PC-9 (cell line): ENCODE measurements at regions not wholly inside any gene's neighbourhood (a gene's known extent, or its start where the extent isn't known, plus 50 kb on each side); places are given as distances from the start of the nearest gene placed in this dataset.

Experiments
- BruUV-seq: library from RNA; stranded (reverse); fragments of 400-500 nt; replicated peaks from 2 replicates; lab custom pipeline; 2021; lab: Mats Ljungman, UMichigan
- CTCF ChIA-PET: fragments of 300-600 bp; sonication (Branson Sonifier 250); formaldehyde crosslinking; loops from one replicate; lab custom pipeline; 2022; ENCODE audit warnings: antibody characterized with exemption; lab: Charles Lee
- POLR2A ChIA-PET: fragments of 300-600 bp; sonication (Branson Sonifier 250); formaldehyde crosslinking; loops from one replicate; lab custom pipeline; 2022; ENCODE audit warnings: antibody characterized with exemption; ENCODE audit not compliant: unreplicated experiment; lab: Charles Lee
- DNase-seq, 2 experiments: peaks; one replicate each; pipeline versions ENCODE4 v3.0.0 to v3.0.0-alpha.2; 2015 to 2022; ENCODE audit warnings: mixed read lengths in 1 of 2
- H2AFZ ChIP-seq: fragments of 200-600 bp; sonication (generic); 2 replicates; pipeline ENCODE4 v1.8.1; 2017; ENCODE audit warnings: antibody characterized with exemption
- H3F3A ChIP-seq: fragments of 200-600 bp; sonication (generic); 2 replicates; pipeline ENCODE4 v1.8.1; 2017; ENCODE audit warnings: antibody characterized with exemption, mild to moderate bottlenecking, low read depth; ENCODE audit not compliant: insufficient read depth
- H3K27ac ChIP-seq: fragments of 200-600 bp; sonication (generic); 2 replicates; pipeline ENCODE4 v1.6.1; 2016; ENCODE audit warnings: mixed run types
- H3K27me3 ChIP-seq: fragments of 200-600 bp; sonication (generic); 2 replicates; pipeline ENCODE4 v1.6.1; 2016; ENCODE audit warnings: low read depth, mixed run types; ENCODE audit not compliant: insufficient read depth
- H3K36me3 ChIP-seq: fragments of 200-600 bp; sonication (generic); 2 replicates; pipeline ENCODE4 v1.6.1; 2016; ENCODE audit warnings: low read depth, mixed run types
- H3K4me1 ChIP-seq: fragments of 200-600 bp; sonication (generic); replicated peaks from 2 replicates; pipeline ENCODE4 v1.6.1; 2016; ENCODE audit warnings: mixed run types; ENCODE audit not compliant: insufficient read depth
- H3K4me2 ChIP-seq: fragments of 200-600 bp; sonication (generic); 2 replicates; pipeline ENCODE4 v1.6.1; 2017; ENCODE audit warnings: mixed run types
- H3K4me3 ChIP-seq: fragments of 200-600 bp; sonication (generic); 2 replicates; pipeline ENCODE4 v1.6.1; 2016; ENCODE audit warnings: mixed run types
- H3K79me2 ChIP-seq: fragments of 200-600 bp; sonication (generic); 2 replicates; pipeline ENCODE4 v1.6.1; 2017; ENCODE audit warnings: low read depth, mixed run types
- H3K9me2 ChIP-seq: fragments of 200-600 bp; sonication (generic); 2 replicates; pipeline ENCODE4 v1.8.1; 2017; ENCODE audit warnings: mild to moderate bottlenecking; ENCODE audit not compliant: insufficient read depth
- H3K9me3 ChIP-seq: fragments of 200-600 bp; sonication (generic); 2 replicates; pipeline ENCODE4 v1.8.1; 2016; ENCODE audit warnings: low read depth; ENCODE audit not compliant: insufficient read depth
- H4K20me1 ChIP-seq: fragments of 200-600 bp; sonication (generic); 2 replicates; pipeline ENCODE4 v1.8.1; 2017; ENCODE audit not compliant: insufficient read depth
- CTCF ChIP-seq: fragments of 200-600 bp; sonication (generic); conservative IDR thresholded peaks from 2 replicates; pipeline ENCODE4 v1.6.1; 2017; ENCODE audit warnings: mixed run types, antibody characterized with exemption, mild to moderate bottlenecking, moderate library complexity
- EZH2 ChIP-seq: fragments of 200-600 bp; sonication (generic); IDR thresholded peaks from 2 replicates; pipeline ENCODE4 v1.8.0; 2017; ENCODE audit warnings: antibody characterized with exemption, low read depth
- intact Hi-C: fragments of 100-400 bp; cut with micrococcal nuclease; formaldehyde crosslinking; loops from one replicate; pipeline ENCODE4 v1.10.0; 2022; ENCODE audit not compliant: unreplicated experiment

- CTCF ChIA-PET, result no interaction called here
- Histone ChIP-seq H3K4me1 (no peaks in the 10 kb centered on the region), H3K4me3 (no peak overlapping the region), H2AFZ (no peak overlapping the region), H4K20me1 (no peaks in the 10 kb centered on the region), H3K36me3 (no peaks in the 10 kb centered on the region), H3K4me2 (no peak overlapping the region), H3K27me3 (no peaks in the 10 kb centered on the region), H3K9me3 (no peaks in the 10 kb centered on the region), H3F3A (no peaks in the 10 kb centered on the region), H3K79me2 (no peaks in the 10 kb centered on the region), H3K9me2 (no peaks in the 10 kb centered on the region; the same call in 1 of the 2 replicates), H3K27ac (no peak overlapping the region)
- no peak for DNase-seq
- intact Hi-C loops, result no loop called here
- BruUV-seq, result no TSS peak
- POLR2A ChIA-PET, result no interaction called here
- TF ChIP-seq EZH2 (no peak), CTCF (no peak)
These were observed 390.6 kb upstream of the ANO3 start for GRCh38 chr11:25941353-25941752.

GRCh38 chr11:25943031-25943430 lies 388.9 kb upstream of the ANO3 start:
- H4K20me1 ChIP-seq, result no peaks in the 10 kb centered on the region
- H3K79me2 ChIP-seq, result no peaks in the 10 kb centered on the region
- no peak for TF ChIP-seq CTCF
- H3K4me2 ChIP-seq, result no peak overlapping the region
- no peaks in the 10 kb centered on the region for H3K4me1 ChIP-seq
- H3K36me3 ChIP-seq, result no peaks in the 10 kb centered on the region
- CTCF ChIA-PET, result no interaction called here
- H3K9me3 ChIP-seq, result no peaks in the 10 kb centered on the region
- H3F3A ChIP-seq, result no peaks in the 10 kb centered on the region
- no peaks in the 10 kb centered on the region for H3K9me2 ChIP-seq
- H3K27ac ChIP-seq, result no peak overlapping the region
- intact Hi-C loops, result no loop called here
- POLR2A ChIA-PET, result no interaction called here
- H3K4me3 ChIP-seq, result no peak overlapping the region
- no TSS peak for BruUV-seq
- H2AFZ ChIP-seq, result no peak overlapping the region
- H3K27me3 ChIP-seq, result no peaks in the 10 kb centered on the region
- no peak for DNase-seq

GRCh38 chr11:25943777-25944661 lies 387.9 kb upstream of the ANO3 start:
- TF ChIP-seq EZH2 (no peak), CTCF (no peak)
- no peak overlapping the region for H3K27ac ChIP-seq
- no peaks in the 10 kb centered on the region for H3K36me3 ChIP-seq
- H3K9me3 ChIP-seq, result no peaks in the 10 kb centered on the region
- DNase-seq, result no peak
- POLR2A ChIA-PET, result no interaction called here
- BruUV-seq, result no TSS peak
- no peaks in the 10 kb centered on the region for H3K9me2 ChIP-seq
- no peaks in the 10 kb centered on the region for H4K20me1 ChIP-seq
- H3F3A ChIP-seq, result no peaks in the 10 kb centered on the region
- no peak overlapping the region for H3K4me2 ChIP-seq
- no peak overlapping the region for H2AFZ ChIP-seq
- no peaks in the 10 kb centered on the region for H3K27me3 ChIP-seq
- intact Hi-C loops, result no loop called here
- H3K4me1 ChIP-seq, result no peaks in the 10 kb centered on the region
- CTCF ChIA-PET, result no interaction called here
- no peaks in the 10 kb centered on the region for H3K79me2 ChIP-seq
- no peak overlapping the region for H3K4me3 ChIP-seq
